Suprapubic skin (tissue), 4 donors: ENCODE measurements at regions not wholly inside any gene's neighbourhood (a gene's known extent, or its start where the extent isn't known, plus 50 kb on each side); places are given as distances from the start of the nearest gene placed in this dataset.

Source experiments
- DNase-seq, 2 donors: peaks; one replicate each; pipeline ENCODE4 v3.0.0-alpha.2; 2019; ENCODE audit warnings: low spot score in 2 of 2
- H3K27ac ChIP-seq: fragments of 200-600 bp; sonication (generic); one replicate; pipeline ENCODE4 v1.5.1; 2019
- H3K27me3 ChIP-seq: fragments of 200-600 bp; sonication (generic); one replicate; pipeline ENCODE4 v1.5.1; 2019
- H3K36me3 ChIP-seq: fragments of 200-600 bp; sonication (generic); one replicate; pipeline ENCODE4 v1.5.1; 2019
- H3K4me1 ChIP-seq: fragments of 200-600 bp; sonication (generic); one replicate; pipeline ENCODE4 v1.5.1; 2019
- H3K4me3 ChIP-seq: fragments of 200-600 bp; sonication (generic); one replicate; pipeline ENCODE4 v1.5.1; 2019; ENCODE audit warnings: mild to moderate bottlenecking
- H3K9me3 ChIP-seq: fragments of 200-600 bp; sonication (generic); one replicate; pipeline ENCODE4 v1.5.1; 2019
- CTCF ChIP-seq, 2 donors: fragments of 200-600 bp in 1 of 2; fragments of 450-650 bp in 1 of 2; sonication (generic) in 1 of 2; IDR thresholded peaks; one replicate each; pipeline ENCODE4 v1.5.1; 2016 to 2019; ENCODE audit warnings: antibody characterized with exemption in 2 of 2, mild to moderate bottlenecking in 1 of 2, moderate library complexity in 1 of 2
- EP300 ChIP-seq: sonication (generic); formaldehyde crosslinking; IDR thresholded peaks from one replicate; pipeline ENCODE4 v1.6.1; 2017; ENCODE audit warnings: antibody characterized with exemption
- POLR2A ChIP-seq, 2 donors: fragments of 450-650 bp; IDR thresholded peaks; one replicate each; pipeline ENCODE4 v1.6.1; 2017; ENCODE audit warnings: antibody characterized with exemption in 2 of 2, mild to moderate bottlenecking in 2 of 2, moderate library complexity in 2 of 2
- POLR2AphosphoS5 ChIP-seq, 3 donors: sonication (generic); formaldehyde crosslinking; IDR thresholded peaks; one replicate each; pipeline ENCODE4 v1.6.1; 2017; ENCODE audit warnings: antibody characterized with exemption in 3 of 3
- WGBS: methylation state at CpG from one replicate; pipeline ENCODE4 v1.1.5; 2018; 5-methylcytosine and 5-hydroxymethylcytosine counted together

DNA sequence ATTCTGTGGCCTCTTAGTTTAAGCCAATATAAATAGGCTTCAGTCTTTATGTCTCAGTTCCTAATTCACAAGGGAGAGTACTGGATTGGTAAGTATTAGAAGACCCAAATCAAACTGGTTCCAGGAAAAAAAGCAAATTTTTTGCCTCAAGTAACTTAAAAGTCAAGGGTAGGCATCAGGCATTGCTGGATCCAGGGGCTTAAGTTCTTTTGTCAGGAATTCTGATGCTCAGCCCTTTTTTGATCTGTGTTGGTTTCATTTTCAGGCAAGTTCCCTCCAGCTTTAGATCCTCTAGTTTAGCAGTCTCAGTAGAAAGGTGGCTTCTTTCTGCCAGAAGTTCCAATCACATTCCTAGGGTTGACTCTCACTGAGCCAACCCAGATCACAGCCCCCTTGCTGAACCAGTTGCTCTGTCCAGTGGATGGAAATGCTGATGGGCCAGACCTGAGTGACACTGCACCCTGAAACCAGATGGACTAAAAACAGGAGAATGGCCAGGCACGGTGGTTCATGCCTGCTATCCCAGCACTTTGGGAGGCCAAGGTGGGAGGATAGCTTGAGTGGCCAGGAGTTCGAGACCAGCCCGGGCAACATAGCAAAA is 253.5 kb downstream of the SHQ1 start:
- TF ChIP-seq CTCF (IDR thresholded peaks at IDR 0.05) (no peak), POLR2AphosphoS5 (IDR thresholded peaks at IDR 0.05) (no peak), POLR2A (IDR thresholded peaks at IDR 0.05) (no peak), EP300 (no peak)
- H3K4me3 ChIP-seq = no peak overlapping the region
- DNase-seq = no peak
- no peak overlapping the region for H3K27ac ChIP-seq
- whole genome bisulfite sequencing = 98% methylated on average over 3 of the region's 3 CpGs
- H3K36me3 ChIP-seq = no peaks in the 10 kb centered on the region
- H3K9me3 ChIP-seq = no peaks in the 10 kb centered on the region
- no peaks in the 10 kb centered on the region for H3K27me3 ChIP-seq
- H3K4me1 ChIP-seq = peaks cover 23% of the 10 kb centered on the region

- Histone ChIP-seq H3K4me1 (peaks cover 23% of the 10 kb centered on the region), H3K27ac (no peak overlapping the region), H3K4me3 (no peak overlapping the region), H3K9me3 (no peaks in the 10 kb centered on the region), H3K27me3 (no peaks in the 10 kb centered on the region), H3K36me3 (no peaks in the 10 kb centered on the region)
- DNase-seq = no peak
- WGBS = 86% methylated on average over 5 of the region's 5 CpGs
- no peak for TF ChIP-seq CTCF (IDR thresholded peaks at IDR 0.05)
- no peak for TF ChIP-seq POLR2A (IDR thresholded peaks at IDR 0.05)
- TF ChIP-seq POLR2AphosphoS5 (IDR thresholded peaks at IDR 0.05) = no peak
- no peak for TF ChIP-seq EP300
Measured at GRCh38 chr3:72593881-72594397, 254.3 kb downstream of the SHQ1 start.

GRCh38 chr3:72591522-72592421 is 256.5 kb downstream of the SHQ1 start:
- 29% methylated on average over 14 of the region's 14 CpGs for WGBS
- no peaks in the 10 kb centered on the region for H3K27me3 ChIP-seq
- TF ChIP-seq POLR2A (IDR thresholded peaks at IDR 0.05) (no peak), EP300 (no peak), CTCF (IDR thresholded peaks at IDR 0.05) (no peak), POLR2AphosphoS5 (IDR thresholded peaks at IDR 0.05) (no peak)
- peaks cover 18% of the 10 kb centered on the region for H3K4me1 ChIP-seq
- H3K36me3 ChIP-seq = no peaks in the 10 kb centered on the region
- H3K4me3 ChIP-seq = no peak overlapping the region
- H3K27ac ChIP-seq = no peak overlapping the region
- no peak for DNase-seq
- no peaks in the 10 kb centered on the region for H3K9me3 ChIP-seq

DNA sequence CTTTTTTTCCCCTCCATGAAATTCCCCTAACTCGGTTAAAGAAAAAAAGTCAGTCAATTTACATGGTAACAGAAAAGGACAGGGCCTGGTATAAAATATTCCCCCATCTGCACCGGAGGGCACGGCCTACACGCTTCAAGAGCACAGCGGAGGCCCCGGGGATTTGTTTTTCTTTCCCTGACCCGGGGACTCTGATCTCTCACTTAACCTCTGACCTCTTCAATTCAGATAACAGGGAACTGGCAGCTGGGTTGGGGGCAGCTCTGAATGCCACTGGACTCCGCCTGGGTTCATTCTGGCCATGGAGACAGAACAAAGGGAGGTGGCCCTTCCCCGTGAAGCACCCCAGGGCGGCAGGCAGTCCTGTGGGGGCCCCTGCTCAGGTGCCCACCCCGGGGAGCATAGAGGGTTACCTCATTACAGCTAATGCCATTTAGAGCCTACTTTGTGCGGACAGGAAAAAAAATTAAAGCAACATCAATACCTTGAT is 257.5 kb downstream of the SHQ1 start:
- Histone ChIP-seq H3K4me1 (peaks cover 18% of the 10 kb centered on the region), H3K27ac (no peak overlapping the region), H3K4me3 (no peak overlapping the region), H3K9me3 (no peaks in the 10 kb centered on the region), H3K36me3 (no peaks in the 10 kb centered on the region), H3K27me3 (no peaks in the 10 kb centered on the region)
- TF ChIP-seq POLR2AphosphoS5 (IDR thresholded peaks at IDR 0.05) (no peak), EP300 (no peak)
- DNase-seq = no peak
- WGBS = 80% methylated on average over 12 of the region's 12 CpGs

DNA sequence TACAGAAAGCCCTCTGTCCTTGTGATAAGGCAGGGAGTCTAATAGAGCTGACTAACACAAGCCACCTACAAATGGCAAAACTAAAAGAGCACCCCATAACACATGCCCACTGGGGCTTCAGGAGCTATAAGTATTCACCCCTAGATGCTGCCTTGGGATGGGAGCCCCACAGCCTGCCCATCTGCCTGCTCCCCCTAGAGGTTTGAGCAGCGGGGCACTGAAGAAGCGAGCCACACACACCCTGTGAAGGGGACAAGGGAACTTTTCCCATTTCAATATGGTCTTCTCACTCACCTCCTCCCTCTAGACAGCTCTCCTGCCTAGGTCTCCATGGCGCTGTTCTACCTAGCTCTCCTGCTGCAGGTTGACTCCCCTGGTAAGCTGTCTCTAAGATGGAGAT is 261.0 kb downstream of the SHQ1 start:
- H3K4me1 ChIP-seq = peaks cover 16% of the 10 kb centered on the region
- no peak for DNase-seq
- WGBS = 100% methylated on average over 3 of the region's 3 CpGs

More for the DNA sequence above, 261.0 kb downstream of the SHQ1 start:
- H3K27me3 ChIP-seq = no peaks in the 10 kb centered on the region
- H3K4me3 ChIP-seq = no peak overlapping the region
- H3K9me3 ChIP-seq = no peaks in the 10 kb centered on the region
- H3K36me3 ChIP-seq = no peaks in the 10 kb centered on the region
- no peak overlapping the region for H3K27ac ChIP-seq
- TF ChIP-seq POLR2A (IDR thresholded peaks at IDR 0.05) (no peak), POLR2AphosphoS5 (IDR thresholded peaks at IDR 0.05) (no peak), EP300 (no peak), CTCF (IDR thresholded peaks at IDR 0.05) (no peak)
